ENCODE measurements at regions not wholly inside any gene's neighbourhood (a gene's known extent, or its start where the extent isn't known, plus 50 kb on each side); places are given as distances from the start of the nearest gene placed in this dataset.

DNA sequence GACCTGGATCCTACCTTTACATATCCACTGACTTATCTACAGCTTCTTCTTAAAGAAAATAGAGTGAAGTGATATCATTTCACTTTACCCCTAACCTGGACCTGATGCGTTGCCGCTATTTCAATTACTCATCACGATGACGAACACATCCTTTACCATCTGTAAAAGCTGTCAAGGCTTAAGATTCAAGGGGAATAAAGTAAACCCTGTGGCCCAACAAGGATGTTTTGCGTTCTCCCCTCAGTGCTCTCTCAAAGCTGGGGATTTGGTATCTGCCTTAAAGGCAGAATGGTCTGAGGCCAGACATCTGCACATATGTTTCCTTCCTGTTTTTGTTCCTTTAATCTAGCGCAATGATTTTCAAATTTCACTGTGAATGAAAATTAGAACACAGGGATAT, 100.1 kb upstream of the KLF7 start:
- no peak for TF ChIP-seq REST (IDR thresholded peaks at IDR 0.05; ENCODE audit: low read depth)
- TF ChIP-seq POLR2A (IDR thresholded peaks at IDR 0.05; ENCODE audit: borderline replicate concordance, extremely low read depth, insufficient read depth, insufficient read length) = no peak
- TF ChIP-seq, protein P1, sequence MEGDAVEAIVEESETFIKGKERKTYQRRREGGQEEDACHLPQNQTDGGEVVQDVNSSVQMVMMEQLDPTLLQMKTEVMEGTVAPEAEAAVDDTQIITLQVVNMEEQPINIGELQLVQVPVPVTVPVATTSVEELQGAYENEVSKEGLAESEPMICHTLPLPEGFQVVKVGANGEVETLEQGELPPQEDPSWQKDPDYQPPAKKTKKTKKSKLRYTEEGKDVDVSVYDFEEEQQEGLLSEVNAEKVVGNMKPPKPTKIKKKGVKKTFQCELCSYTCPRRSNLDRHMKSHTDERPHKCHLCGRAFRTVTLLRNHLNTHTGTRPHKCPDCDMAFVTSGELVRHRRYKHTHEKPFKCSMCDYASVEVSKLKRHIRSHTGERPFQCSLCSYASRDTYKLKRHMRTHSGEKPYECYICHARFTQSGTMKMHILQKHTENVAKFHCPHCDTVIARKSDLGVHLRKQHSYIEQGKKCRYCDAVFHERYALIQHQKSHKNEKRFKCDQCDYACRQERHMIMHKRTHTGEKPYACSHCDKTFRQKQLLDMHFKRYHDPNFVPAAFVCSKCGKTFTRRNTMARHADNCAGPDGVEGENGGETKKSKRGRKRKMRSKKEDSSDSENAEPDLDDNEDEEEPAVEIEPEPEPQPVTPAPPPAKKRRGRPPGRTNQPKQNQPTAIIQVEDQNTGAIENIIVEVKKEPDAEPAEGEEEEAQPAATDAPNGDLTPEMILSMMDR (IDR thresholded peaks at IDR 0.05 in 2 of 3, conservative IDR thresholded peaks at IDR 0.05 in 1 of 3; ENCODE audit: borderline replicate concordance in 1 of 3, insufficient read depth in 1 of 3, low read depth in 2 of 3, low read length in 2 of 3) = no peak
- TF ChIP-seq EZH2 (IDR thresholded peaks at IDR 0.05) = no peak
- no peak for TF ChIP-seq EZH2phosphoT487 (IDR thresholded peaks at IDR 0.05; ENCODE audit: borderline replicate concordance)
- no peak for TF ChIP-seq CEBPB (IDR thresholded peaks at IDR 0.05; ENCODE audit: low read depth)
- no peak for TF ChIP-seq CBX3 (IDR thresholded peaks at IDR 0.05; ENCODE audit: low read depth)
- TF ChIP-seq POLR2AphosphoS5 (IDR thresholded peaks at IDR 0.05; ENCODE audit: low read depth, low read length) = no peak
